Esophagus muscularis mucosa (tissue), 3 donors: ENCODE measurements at regions not wholly inside any gene's neighbourhood (a gene's known extent, or its start where the extent isn't known, plus 50 kb on each side); places are given as distances from the start of the nearest gene placed in this dataset.

Experiments
- CTCF ChIP-seq, 3 experiments: fragments of 200-600 bp in 2 of 3; fragments of 450-650 bp in 1 of 3; sonication (generic) in 2 of 3; IDR thresholded peaks; one replicate each; pipeline ENCODE4 v1.5.1; 2017 to 2019; ENCODE audit warnings: antibody characterized with exemption in 3 of 3, mild to moderate bottlenecking in 2 of 3, moderate library complexity in 1 of 3
- POLR2A ChIP-seq: fragments of 450-650 bp; IDR thresholded peaks from one replicate; pipeline ENCODE4 v1.6.1; 2017; ENCODE audit warnings: antibody characterized with exemption, moderate library complexity, mild to moderate bottlenecking, low read depth

- TF ChIP-seq CTCF (IDR thresholded peaks at IDR 0.05): no peak
- TF ChIP-seq POLR2A: no peak
Observed at GRCh38 chr1:43019226-43019625, 60.6 kb upstream of the SLC2A1 start.
